Vagina (tissue), 2 donors: ENCODE measurements at regions not wholly inside any gene's neighbourhood (a gene's known extent, or its start where the extent isn't known, plus 50 kb on each side); places are given as distances from the start of the nearest gene placed in this dataset.

Source experiments
- DNase-seq, 2 donors: peaks; one replicate each; pipeline ENCODE4 v3.0.0-alpha.2; 2017; ENCODE audit errors: extremely low spot score in 2 of 2
- H3K27ac ChIP-seq: fragments of 200-600 bp; sonication (generic); one replicate; pipeline ENCODE4 v1.5.1; 2019
- H3K27me3 ChIP-seq: fragments of 200-600 bp; sonication (generic); one replicate; pipeline ENCODE4 v1.5.1; 2019
- H3K36me3 ChIP-seq, 2 donors: fragments of 200-600 bp; sonication (generic); one replicate each; pipeline ENCODE4 v1.5.1; 2017 to 2019
- H3K4me1 ChIP-seq: fragments of 200-600 bp; sonication (generic); one replicate; pipeline ENCODE4 v1.5.1; 2019
- H3K4me3 ChIP-seq, 2 donors: fragments of 200-600 bp; sonication (generic); 1 replicate in 1 of 2; 2 replicates in 1 of 2; pipeline ENCODE4 v1.5.1; 2016 to 2019
- H3K9me3 ChIP-seq: fragments of 200-600 bp; sonication (generic); one replicate; pipeline ENCODE4 v1.5.1; 2019
- POLR2A ChIP-seq, 2 donors: fragments of 450-650 bp; IDR thresholded peaks; one replicate each; pipeline ENCODE4 v1.6.1; 2017; ENCODE audit warnings: antibody characterized with exemption in 2 of 2, mild to moderate bottlenecking in 2 of 2, moderate library complexity in 2 of 2
- POLR2AphosphoS5 ChIP-seq, 2 donors: sonication (generic); formaldehyde crosslinking; IDR thresholded peaks; one replicate each; pipeline ENCODE4 v1.9.0; 2017; ENCODE audit warnings: antibody characterized with exemption in 2 of 2, mild to moderate bottlenecking in 2 of 2, low read depth in 1 of 2; ENCODE audit not compliant: insufficient read depth in 1 of 2
- intact Hi-C: fragments of 100-400 bp; cut with DNase I; formaldehyde crosslinking; loops from one replicate; pipeline ENCODE4 v1.15.1; 2023
- TF ChIP-seq, protein P1 (sequence below), 3 experiments: fragments of 450-650 bp in 2 of 3; fragments of 200-600 bp in 1 of 3; sonication (generic) in 1 of 3; IDR thresholded peaks; one replicate each; pipeline ENCODE4 v1.5.1; 2017 to 2019; ENCODE audit warnings: antibody characterized with exemption in 3 of 3, mild to moderate bottlenecking in 2 of 3, moderate library complexity in 2 of 3

DNA sequence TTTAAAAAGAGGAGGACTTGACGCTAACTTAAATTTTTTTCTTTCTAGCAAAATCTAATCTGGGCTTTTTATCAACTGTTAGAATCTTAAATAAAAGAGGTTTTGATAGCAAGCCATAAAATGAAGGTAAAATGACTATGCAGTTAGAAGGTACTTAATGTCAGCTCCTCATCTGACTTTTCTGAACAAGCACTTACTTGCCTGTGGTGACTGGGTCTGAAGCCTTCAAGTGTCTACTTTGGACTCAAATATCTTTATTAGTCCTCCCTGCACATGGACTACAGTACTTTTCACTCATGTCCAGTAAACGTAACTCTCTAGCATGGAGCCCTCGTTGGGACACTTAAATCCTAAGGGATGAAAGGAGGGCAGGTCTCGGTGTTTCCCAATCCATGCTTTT lies 135.9 kb downstream of the P2RY1 start:
- Histone ChIP-seq H3K36me3 (no peaks in the 10 kb centered on the region), H3K4me1 (peaks cover 9% of the 10 kb centered on the region), H3K4me3 (no peak overlapping the region), H3K27me3 (no peaks in the 10 kb centered on the region), H3K27ac (no peak overlapping the region), H3K9me3 (peaks cover 5% of the 10 kb centered on the region)
- no peak for DNase-seq
- intact Hi-C loops, result no loop called here
- TF ChIP-seq POLR2A (IDR thresholded peaks at IDR 0.05) (no peak), POLR2AphosphoS5 (IDR thresholded peaks at IDR 0.05; ENCODE audit: insufficient read depth in 1 of 2, low read depth in 1 of 2) (no peak)
- TF ChIP-seq, protein P1, sequence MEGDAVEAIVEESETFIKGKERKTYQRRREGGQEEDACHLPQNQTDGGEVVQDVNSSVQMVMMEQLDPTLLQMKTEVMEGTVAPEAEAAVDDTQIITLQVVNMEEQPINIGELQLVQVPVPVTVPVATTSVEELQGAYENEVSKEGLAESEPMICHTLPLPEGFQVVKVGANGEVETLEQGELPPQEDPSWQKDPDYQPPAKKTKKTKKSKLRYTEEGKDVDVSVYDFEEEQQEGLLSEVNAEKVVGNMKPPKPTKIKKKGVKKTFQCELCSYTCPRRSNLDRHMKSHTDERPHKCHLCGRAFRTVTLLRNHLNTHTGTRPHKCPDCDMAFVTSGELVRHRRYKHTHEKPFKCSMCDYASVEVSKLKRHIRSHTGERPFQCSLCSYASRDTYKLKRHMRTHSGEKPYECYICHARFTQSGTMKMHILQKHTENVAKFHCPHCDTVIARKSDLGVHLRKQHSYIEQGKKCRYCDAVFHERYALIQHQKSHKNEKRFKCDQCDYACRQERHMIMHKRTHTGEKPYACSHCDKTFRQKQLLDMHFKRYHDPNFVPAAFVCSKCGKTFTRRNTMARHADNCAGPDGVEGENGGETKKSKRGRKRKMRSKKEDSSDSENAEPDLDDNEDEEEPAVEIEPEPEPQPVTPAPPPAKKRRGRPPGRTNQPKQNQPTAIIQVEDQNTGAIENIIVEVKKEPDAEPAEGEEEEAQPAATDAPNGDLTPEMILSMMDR (IDR thresholded peaks at IDR 0.05), result no peak

DNA sequence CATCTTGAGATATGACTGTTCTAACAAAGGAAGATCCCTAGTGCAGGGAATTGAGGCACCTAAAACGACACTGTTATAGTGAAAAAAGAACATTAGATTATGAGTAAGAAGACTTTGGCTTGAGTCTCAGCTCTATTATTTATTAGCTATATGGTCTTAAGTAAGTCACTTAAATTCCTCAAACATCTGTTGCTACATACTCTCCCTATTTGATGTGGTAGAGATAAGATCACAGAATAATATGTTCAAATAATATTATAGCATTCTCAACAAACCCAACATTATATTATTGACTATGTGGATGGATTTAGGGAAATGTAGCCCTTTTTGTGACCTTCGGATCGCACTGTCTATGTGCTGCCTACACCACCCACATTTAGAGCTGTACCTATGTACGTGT lies 136.9 kb downstream of the P2RY1 start:
- DNase-seq, result no peak
- intact Hi-C loops, result no loop called here
- TF ChIP-seq, protein P1 (IDR thresholded peaks at IDR 0.05), result no peak
- TF ChIP-seq POLR2A (IDR thresholded peaks at IDR 0.05) (no peak), POLR2AphosphoS5 (IDR thresholded peaks at IDR 0.05; ENCODE audit: insufficient read depth in 1 of 2, low read depth in 1 of 2) (no peak)

DNA sequence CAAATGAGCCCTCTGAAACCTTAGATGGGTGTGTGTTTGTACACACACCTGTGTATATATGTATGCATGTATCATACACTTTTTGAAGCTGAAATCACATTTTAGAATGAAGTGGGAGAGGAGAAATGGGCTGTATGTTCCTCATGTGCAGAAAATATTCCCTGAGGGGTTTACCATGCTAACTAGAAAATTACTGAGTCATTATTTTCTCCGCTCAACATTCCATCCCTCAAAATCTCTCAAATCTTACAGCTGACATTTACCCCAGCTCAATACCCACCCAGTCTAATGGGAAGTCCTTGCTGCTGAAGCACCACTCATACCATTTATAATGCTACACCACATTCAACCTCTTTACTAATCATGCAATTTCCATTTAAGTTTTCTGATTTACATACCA lies 138.6 kb downstream of the P2RY1 start:
- intact Hi-C loops, result no loop called here
- no peaks in the 10 kb centered on the region for H3K27me3 ChIP-seq
- H3K9me3 ChIP-seq, result no peaks in the 10 kb centered on the region
- no peak for DNase-seq
- TF ChIP-seq POLR2AphosphoS5 (IDR thresholded peaks at IDR 0.05; ENCODE audit: insufficient read depth in 1 of 2, low read depth in 1 of 2) (no peak), POLR2A (IDR thresholded peaks at IDR 0.05) (no peak)
- peaks cover 4% of the 10 kb centered on the region for H3K4me1 ChIP-seq
- no peak overlapping the region for H3K4me3 ChIP-seq
- no peaks in the 10 kb centered on the region for H3K36me3 ChIP-seq
- no peak overlapping the region for H3K27ac ChIP-seq

More for the DNA sequence above, 136.9 kb downstream of the P2RY1 start:
- Histone ChIP-seq H3K36me3 (no peaks in the 10 kb centered on the region), H3K27me3 (no peaks in the 10 kb centered on the region), H3K9me3 (peaks cover 1% of the 10 kb centered on the region), H3K4me1 (peaks cover 9% of the 10 kb centered on the region), H3K4me3 (no peak overlapping the region), H3K27ac (no peak overlapping the region)

DNA sequence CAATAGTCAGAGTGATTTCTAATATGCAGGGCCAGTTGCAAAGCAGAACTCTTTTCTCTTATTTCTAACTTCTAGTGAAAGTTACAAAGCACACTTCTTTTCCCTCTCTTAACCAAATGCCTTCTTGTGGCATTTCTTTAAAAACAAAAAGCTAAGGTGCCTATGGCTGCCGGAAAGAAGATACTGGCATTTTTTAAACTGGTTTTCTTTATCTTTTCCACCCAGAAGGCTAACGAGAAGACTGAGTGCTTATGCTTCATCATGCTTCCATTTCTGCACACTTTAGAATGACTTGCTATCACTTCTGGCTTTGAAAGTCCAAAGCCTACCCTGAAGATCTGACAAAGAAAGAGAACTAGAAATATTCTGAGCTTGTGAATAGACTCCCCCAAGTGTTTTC lies 141.3 kb downstream of the P2RY1 start:
- Histone ChIP-seq H3K9me3 (no peaks in the 10 kb centered on the region), H3K27me3 (no peaks in the 10 kb centered on the region), H3K4me1 (no peaks in the 10 kb centered on the region), H3K27ac (no peak overlapping the region), H3K4me3 (no peak overlapping the region), H3K36me3 (no peaks in the 10 kb centered on the region)
- TF ChIP-seq POLR2A (IDR thresholded peaks at IDR 0.05), result no peak
- TF ChIP-seq POLR2AphosphoS5 (IDR thresholded peaks at IDR 0.05; ENCODE audit: insufficient read depth in 1 of 2, low read depth in 1 of 2), result no peak
- TF ChIP-seq, protein P1 (IDR thresholded peaks at IDR 0.05), result no peak
- DNase-seq, result no peak
- intact Hi-C loops, result no loop called here

DNA sequence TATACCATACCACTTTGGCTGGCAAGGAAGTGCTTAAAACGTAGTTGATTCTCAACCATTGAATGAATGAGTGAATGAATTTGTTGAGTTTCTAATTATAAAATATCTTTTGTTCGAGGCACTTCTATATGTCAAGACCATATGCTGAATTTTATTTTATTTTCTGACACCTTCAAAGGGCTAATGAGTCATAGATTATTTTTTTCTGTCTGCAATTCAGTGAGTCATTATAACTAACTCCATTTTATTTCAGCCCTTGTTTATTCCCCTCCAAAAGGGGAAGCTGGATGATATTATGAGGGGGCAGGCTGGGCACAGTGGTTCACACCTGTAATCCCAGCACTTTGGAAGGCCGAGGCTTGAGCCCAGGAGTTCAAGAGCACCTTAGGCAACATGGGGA lies 142.4 kb downstream of the P2RY1 start:
- TF ChIP-seq POLR2AphosphoS5 (IDR thresholded peaks at IDR 0.05; ENCODE audit: insufficient read depth in 1 of 2, low read depth in 1 of 2), result no peak
- no peak for TF ChIP-seq POLR2A (IDR thresholded peaks at IDR 0.05)
- TF ChIP-seq, protein P1 (IDR thresholded peaks at IDR 0.05), result no peak
- no peaks in the 10 kb centered on the region for H3K36me3 ChIP-seq
- intact Hi-C loops, result no loop called here
- no peak overlapping the region for H3K27ac ChIP-seq
- no peaks in the 10 kb centered on the region for H3K27me3 ChIP-seq
- H3K4me3 ChIP-seq, result no peak overlapping the region
- no peaks in the 10 kb centered on the region for H3K9me3 ChIP-seq
- no peaks in the 10 kb centered on the region for H3K4me1 ChIP-seq
- no peak for DNase-seq
